ENCODE measurements at regions not wholly inside any gene's neighbourhood (a gene's known extent, or its start where the extent isn't known, plus 50 kb on each side); places are given as distances from the start of the nearest gene placed in this dataset.
"Not testable (repeated sequence)": the region's sequence is repeated elsewhere in the genome, so short reads cannot be mapped to it uniquely, and the experiment has no call there.

DNA sequence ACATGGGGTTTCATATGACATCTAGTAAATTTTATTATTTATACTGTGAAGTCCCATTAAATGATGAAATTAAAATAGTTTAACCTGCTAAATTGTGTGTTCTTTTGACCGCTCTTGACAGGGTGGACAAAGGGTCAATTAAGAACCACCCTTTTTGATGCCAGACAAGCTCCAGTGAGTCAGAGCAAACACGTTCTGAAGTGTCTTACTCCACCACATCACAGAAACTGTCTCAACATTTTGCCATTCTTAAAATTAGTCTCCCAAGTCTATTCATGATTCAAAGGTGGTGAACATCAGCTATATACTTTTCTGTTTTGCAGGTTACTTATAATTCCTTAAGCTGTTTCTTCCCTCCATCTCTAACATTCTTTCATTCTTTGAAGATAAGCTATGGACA lies 142.1 kb downstream of the SPATA31A6 start:
- not testable (repeated sequence) for DNase-seq (ENCODE audit: low read depth)

DNA sequence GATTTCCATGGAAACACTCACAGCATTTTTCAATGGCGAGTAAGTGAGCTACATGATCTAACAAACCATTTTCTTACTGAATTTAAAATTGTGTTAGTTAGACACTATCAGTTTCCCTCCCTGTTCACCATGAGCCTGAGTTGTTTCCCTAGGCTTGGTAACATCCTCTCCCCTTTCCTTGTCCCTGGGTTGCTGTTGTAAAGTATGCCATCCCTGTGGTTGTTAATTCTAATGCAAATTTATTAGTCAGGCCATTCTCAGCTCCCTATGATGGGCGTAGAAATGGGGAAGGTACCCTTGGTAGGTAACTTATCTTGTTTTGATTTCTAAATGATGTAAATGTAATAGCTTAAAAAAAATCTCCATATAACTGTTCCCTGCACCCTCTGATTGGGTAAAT lies 143.0 kb downstream of the SPATA31A6 start:
- not testable (repeated sequence) for DNase-seq (ENCODE audit: low read depth)

DNA sequence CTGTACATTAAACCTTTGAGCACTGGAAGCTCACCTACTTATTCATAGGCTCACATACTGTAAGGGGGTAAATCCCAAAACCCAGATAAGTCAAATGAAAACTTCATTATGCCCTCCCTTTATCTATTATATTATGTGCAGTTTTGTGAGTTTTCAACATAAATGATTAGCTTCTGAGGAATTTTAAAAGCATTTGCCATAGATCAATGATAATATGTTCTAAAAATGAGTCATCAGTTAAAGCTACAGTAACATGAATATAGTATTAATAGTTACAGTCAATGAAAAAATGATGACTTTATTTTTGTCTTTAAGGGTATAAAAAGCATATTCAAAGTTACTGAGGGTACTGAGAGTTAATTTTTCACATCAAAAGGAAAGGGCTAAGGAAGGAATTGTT lies 151.9 kb downstream of the SPATA31A6 start:
- DNase-seq (ENCODE audit: low read depth): not testable (repeated sequence)

DNA sequence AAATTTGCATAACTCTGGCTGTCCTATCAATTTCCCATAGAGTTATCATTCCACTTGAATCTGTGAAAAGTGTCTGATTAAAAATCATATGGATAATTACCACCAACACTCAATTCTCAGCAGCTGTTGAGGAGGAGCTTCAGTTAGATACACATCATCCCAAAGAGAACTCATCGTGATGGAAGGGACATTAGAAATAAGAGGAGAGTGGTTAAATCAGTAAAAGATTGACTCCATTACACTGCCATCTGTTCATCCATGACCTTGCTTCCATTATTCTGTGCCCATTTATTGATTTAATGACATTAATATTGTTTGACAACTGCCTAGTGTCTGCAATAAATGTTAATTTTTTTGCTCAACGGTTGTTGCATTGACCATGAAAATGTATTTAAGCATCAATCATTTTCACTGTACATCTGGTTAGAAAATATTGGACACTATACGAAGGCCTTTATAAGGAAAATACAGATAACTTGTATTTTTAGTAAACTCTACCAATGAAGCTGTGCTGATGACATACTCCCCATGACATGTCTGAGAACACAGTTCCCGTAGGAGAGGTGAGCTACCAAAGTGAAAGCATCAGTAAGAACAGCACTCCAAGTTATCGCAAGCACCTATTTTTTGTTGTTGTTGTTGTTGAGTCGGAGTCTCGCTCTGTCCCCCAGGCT lies 152.7 kb downstream of the SPATA31A6 start:
- not testable (repeated sequence) for DNase-seq (ENCODE audit: low read depth)

DNA sequence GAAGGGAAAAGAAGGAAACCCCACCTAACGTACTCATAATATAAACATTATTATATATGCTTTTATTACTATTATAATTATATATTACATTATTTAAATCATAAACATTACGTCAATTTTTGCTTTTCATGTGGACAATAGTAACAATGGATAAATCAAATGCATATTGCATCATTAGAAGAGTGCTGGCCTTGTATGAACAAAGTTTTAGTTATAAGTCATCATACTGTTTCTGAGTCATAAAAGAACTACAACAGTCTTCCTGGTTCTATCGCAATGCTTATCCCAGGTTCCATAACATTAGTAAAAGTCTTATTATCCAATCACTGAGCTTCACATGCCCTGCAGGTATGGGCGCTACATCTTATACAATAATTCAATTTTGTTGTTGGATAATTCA lies 154.8 kb downstream of the SPATA31A6 start:
- DNase-seq (ENCODE audit: low read depth): peak; percentile 3

DNA sequence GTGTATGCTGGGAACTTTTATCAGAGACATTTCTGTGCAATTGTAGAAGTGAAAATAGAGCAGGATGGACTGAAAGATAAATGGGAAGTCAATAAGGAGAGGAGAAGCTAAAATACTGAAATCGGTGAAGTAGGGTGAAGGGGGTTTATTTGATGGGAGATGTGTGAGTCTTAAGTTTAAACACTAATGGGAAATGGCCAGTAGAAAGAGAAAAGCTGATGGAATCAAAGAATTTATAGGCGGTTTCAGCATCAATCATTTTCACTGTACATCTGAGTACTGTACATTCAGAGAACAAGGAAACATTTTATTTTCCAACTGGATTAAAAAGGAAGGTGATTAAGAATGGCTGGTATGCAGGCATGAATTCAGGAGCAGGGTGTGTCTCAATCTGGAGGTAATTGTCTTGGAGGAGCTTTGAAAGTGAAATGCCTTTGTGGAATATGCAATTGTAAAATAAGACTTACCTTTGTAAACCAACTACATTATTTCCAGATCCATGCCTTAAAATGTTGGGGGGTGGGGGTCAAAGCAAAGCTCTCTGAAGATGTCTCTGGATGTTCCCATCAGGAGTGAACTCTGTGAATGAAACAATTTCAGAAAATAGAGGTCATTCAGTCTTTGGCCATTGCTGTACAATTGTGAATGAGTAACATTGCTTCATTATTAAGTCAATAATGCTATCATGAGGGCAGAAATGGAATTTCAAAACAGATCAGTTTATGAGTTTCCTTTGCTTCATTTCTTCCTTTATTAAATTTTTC lies 156.4 kb downstream of the SPATA31A6 start:
- not testable (repeated sequence) for DNase-seq (ENCODE audit: low read depth)

DNA sequence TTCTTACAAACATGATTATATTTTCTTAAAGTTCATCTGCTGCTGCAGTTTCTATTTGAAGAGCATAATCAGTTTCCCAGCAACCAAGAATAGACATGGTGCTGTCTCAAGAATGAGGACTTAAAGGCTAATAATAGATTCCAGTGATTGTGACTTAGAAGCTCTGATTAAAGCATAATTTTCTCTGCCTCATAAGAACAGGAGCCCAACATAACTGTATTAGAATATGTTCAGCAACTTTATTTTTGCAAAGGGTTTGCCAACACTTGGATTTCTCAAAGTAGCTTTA lies 156.9 kb downstream of the SPATA31A6 start:
- not testable (repeated sequence) for DNase-seq (ENCODE audit: low read depth)

DNA sequence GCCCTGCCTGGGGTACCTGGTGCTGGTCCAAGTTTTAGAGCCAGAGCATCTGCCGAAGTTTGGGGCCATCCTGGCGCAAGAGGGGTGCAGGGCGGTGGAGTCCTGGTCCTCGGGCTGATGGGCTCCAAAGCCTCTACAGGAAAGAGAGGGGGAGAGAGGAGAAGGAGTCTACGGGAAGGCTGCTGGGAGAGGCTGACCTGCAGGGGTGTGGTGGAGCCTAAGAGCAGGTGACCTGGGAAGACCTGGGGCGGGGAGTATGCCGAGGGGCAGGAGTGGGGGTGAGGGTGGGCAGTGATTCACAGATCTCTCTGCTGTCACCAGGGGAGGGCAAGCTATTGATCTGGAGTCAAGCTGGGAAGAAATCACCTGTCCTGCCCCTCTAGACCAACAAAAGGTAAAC lies 158.4 kb downstream of the SPATA31A6 start:
- DNase-seq (ENCODE audit: low read depth): not testable (repeated sequence)

DNA sequence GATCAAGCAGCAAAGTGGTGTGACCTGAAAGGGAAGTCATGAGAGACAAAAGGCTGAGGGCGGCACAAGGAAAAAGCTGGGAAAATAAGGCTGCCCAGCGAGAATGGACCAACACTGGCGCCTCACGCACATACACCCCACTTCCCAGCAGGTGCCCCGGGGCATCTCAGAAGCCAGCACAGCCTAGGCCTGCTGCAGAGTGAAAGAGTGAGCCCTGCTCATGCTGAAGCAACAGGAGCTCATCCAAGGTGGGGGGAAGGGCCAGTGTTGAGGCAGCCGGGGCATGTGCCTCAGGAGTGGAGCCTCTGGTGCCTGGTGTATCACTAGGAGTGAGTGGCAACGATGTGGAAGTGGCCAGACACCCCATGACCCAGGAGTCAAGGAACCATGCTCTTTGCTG lies 158.8 kb downstream of the SPATA31A6 start:
- not testable (repeated sequence) for DNase-seq (ENCODE audit: low read depth)

DNA sequence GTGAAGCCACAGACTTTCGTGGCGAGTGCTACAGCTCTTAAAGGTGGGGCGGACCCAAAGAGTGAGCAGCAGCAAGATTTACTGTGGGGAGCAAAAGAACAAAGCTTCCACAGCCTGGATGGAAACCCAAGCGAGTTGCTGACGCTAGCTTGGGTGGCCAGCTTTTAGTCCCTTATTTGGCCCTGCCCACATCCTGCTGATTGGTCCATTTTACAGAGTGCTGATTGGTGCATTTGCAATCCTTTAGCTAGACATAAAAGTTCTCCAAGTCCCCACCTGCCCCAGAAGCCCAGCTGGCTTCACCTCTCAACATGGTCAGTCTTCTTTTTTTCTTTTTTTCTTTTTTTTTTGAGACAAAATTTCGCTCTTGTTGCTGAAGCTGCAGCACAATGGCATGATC lies 161.0 kb downstream of the SPATA31A6 start:
- DNase-seq (ENCODE audit: low read depth): not testable (repeated sequence)

DNA sequence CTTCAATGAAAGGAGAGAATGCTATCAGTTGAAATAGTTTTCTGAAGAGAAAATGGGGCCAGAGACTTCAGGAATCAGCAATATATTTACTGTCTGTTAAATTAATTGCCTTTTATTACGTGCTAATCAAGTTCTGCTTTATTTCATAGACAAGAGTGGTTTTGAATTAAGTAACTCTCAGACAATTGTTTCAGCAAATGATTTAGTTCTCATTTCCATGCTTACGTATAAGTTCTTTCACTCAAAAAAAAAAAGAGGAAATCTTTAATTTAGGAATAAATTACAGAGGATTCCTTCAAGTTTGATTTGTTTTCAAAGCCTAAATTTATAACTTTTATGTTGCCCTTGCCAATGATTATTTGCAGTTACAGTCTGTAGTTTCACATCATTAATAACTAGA lies 163.5 kb downstream of the SPATA31A6 start:
- not testable (repeated sequence) for DNase-seq (ENCODE audit: low read depth)

DNA sequence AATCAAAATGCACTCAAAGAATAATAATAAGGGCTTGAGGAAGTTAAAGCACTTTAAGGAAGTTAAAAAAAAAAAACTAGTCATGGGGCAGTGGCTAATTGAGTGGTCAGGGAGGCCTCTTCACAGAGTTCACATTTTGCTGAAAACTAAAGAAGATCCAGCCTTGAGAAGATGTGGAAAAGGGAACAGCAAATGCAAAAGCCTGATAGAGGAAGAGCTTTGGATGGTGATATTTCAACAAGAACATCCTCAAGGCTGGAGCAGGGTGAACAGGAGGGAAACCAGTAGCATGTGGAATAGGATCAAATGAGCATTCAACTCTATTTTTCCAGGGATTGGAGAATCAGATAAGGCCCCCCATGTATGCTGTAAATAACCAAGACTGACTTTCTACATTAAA lies 165.7 kb downstream of the SPATA31A6 start:
- DNase-seq (ENCODE audit: low read depth): not testable (repeated sequence)

DNA sequence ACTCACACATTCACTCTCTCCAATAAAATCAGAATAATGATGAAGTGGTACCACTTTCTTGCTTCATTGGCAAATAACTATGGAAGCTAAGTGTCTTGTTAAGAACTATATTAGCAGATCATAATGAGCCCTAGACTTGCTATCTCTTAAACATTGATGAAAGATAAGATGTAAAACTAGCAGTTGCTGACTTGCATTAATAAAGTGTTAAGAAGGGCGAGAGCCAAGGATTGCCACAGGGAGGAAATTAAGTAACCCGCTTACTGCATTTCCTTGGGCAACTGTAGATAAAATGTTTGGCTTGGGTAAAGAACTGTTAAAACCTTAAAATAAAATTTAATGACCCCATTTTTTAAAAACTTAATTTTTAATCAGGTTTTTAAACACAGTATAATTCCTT lies 167.0 kb downstream of the SPATA31A6 start:
- DNase-seq (ENCODE audit: low read depth): not testable (repeated sequence)

DNA sequence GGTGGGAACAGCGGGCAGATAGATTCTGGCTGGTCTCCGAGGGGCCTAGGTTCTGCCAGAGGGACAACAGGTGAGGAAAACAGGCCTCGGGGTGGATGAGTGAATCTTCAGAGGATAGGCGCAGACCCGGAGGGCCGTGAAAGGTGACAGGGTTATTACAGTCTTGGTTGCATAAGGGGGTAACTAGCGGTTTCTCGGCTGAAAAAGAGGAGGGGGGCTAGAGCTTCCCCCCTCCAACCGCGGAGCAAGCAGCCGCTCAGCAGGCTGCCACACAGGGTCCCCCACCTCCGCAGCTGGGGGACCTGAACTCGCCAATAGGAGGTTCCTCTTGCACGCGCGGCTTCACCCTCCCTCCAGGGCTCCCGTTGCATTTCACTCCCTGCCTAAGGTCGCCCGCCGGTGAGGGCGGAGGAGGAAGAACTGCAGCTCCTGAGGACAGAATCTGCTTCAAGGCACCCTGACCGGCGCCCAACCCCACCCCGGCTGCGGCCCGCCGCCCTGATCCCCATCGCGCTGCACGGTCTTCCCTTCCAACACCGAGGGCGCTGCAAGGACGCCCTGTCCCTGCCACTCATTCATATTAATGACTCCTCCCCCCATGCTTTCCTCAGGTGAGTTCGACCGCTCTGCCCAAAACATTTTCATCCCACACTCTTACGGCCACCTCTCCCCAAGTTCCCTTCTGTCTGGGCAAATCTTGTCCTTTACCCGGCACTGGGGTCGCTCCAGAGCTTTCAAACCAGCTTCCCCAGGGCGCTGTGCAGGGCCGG lies 174.3 kb downstream of the SPATA31A6 start:
- DNase-seq (ENCODE audit: low read depth): not testable (repeated sequence)

DNA sequence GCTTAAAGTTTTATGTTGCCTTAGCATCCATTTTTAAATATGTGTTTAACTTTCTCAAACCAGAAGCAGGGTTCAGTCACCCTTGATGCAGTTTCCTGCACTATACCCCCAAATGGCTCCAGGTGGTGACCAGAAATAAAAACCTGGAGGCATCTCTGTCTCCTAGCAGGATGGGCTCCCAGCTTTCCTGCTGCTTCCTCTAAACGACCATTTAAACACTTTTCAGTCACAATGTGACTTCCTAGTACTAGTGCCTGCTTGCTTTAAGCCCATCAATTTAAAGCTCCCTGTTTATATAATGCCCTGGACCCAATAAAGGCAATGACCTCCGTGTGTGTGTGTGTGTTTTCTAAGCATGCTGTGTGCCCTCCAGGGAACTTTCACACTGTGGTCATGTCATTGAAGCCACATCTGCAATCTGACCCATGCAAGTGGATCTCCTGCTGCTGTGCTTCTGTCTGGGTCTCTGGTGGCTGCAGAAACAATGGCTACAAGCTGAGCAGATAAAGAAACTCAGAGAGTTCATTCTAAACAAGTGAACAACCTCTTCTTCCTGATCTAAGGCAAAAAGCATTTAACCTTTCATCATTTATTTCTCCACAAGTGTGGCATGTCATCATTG lies 175.3 kb downstream of the SPATA31A6 start:
- not testable (repeated sequence) for DNase-seq (ENCODE audit: low read depth)

DNA sequence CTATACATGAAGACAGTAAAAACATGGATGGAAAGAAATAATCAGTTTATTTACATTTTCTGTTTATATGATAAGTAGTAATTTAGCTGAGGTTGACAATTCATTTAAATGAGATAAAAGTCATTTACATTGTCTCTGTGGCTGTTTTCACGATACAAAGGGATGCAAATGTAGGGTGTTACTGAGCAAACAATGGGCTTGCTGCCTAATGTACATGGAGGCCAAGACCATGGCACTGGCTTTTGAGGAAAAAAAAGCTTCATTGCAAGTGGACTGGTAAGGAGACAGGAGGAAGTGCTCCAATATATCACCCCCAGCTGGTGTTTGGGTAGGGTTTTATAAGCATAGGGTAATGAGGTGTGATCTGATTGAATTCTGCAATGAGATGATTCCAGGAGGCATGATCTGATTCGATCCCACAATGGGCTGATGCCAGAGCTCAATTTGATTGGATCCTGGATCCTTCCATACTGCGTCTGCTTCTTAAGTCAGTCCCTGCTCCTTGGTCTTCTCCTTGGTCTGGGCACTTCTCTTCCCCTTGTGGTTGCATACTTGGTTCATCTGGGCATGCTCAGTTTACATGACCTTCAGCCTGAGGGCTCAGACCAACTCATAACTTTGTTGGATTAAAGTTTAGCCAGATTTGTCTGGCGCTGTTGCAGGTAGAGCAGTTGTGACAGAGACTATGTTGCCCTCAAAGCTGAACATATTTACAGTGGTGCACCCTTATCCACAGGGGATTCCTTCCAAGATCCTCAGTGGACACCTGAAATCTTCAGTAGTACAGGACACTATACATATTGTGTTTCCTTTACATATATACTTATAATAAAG lies 181.2 kb downstream of the SPATA31A6 start:
- DNase-seq (ENCODE audit: low read depth): not testable (repeated sequence)

DNA sequence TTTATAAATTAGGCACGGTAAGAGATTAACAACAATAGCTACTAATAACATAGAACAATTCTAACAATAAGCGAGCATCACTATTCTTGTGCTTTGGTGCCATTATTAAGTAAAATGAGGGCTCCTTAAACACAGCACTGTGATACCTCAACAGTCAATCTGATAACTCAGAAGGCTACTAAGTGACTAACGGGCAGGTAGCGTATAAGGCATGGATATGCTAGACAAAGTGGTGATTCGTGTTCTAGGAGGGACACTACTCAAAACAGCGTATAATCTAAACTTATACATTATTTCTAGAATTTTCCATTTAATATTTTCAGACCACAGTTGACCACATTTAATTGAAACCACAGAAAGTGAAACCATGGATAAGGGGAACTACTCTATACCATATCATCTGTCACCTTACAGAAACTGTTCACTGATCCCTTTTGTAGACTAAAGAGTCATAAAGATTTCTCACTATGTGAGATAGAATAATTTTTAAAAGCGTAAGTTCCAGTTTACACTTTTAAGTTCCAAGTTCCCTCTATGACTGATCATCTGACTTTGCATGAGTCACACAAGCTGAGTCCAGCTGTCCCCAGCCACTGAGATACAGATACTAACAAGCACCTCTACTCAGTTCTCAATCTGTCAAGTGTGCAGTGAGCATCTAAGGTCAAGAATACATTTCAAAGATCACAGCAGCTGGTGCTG lies 181.9 kb downstream of the SPATA31A6 start:
- peak; percentile 89 for DNase-seq (ENCODE audit: low read depth)

DNA sequence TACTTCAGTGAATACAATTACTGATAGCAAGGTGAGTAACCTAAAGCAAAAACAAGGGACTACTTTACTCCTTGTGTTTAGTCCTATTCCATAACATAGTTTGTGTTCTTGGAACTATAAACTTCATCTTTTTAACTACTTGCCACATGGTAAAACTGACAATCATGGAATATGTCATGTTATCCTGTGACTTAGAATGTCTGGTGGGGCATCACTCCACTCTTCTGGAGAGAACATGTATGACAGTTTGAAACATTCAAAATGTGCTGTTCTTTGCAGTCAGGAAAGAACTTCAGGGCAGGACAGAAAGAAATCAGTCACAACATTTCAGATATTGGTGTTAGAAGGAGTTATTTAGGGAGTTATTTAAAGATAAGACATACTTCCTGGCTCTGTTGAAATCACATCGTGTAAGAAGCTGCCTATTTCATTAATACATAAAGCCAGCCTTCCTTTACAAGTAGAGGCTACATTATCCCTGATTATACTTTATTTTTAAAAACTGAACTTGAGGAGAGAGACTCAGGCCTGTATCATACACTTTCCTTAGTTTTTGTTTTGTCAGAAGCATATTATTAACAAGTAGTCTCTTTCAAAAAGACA lies 184.9 kb downstream of the SPATA31A6 start:
- DNase-seq (ENCODE audit: low read depth): not testable (repeated sequence)

DNA sequence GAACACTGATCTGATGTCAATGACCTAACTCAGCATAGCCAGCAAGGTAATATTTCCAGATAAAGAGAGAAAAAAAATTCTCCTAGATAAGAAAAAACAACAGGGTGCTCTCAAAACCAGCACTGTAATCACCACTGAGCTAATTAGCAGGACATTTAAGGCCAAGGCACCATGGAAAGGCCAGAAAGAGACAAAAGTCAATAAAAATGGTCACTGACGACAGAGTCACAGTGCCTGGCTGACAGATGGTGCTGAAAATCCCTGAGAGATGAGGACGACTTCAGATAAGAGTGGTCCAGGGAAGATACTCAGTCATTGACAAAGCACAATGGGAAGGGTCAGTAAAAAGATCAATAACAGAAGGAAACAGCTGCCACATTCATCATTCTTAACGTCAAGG lies 186.7 kb downstream of the SPATA31A6 start:
- DNase-seq (ENCODE audit: low read depth): not testable (repeated sequence)

DNA sequence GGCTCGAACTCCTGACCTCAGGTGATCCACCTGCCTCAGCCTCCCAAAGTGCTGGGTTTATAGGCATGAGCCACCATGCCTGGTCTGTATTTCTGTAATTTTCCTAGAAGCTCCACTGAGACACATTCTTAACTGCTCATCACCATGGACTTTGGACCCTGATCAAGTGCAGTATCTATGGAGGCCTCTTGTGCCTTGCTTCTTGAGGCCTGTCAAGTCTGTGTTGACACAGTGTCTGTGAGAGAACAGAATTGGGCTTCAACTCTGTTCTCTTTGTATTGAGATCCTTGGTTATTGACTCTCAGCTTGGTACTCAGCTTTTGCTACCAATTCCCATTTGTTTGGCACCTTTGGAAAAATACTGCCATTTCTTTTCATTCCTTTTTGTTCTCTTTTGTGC lies 188.0 kb downstream of the SPATA31A6 start:
- not testable (repeated sequence) for DNase-seq (ENCODE audit: low read depth)

All from LHCN-M2 (cell line).